ENCODE measurements at regions not wholly inside any gene's neighbourhood (a gene's known extent, or its start where the extent isn't known, plus 50 kb on each side); places are given as distances from the start of the nearest gene placed in this dataset.

GRCh38 chr19:31952693-31953092 lies 392.7 kb upstream of the ZNF507 start:
- no peak for TF ChIP-seq CTCF (IDR thresholded peaks at IDR 0.05)
- no peak for TF ChIP-seq POLR2A (IDR thresholded peaks at IDR 0.05; ENCODE audit: low read depth)
- TF ChIP-seq EP300 (IDR thresholded peaks at IDR 0.05) = no peak
- no peak for TF ChIP-seq POLR2AphosphoS5 (IDR thresholded peaks at IDR 0.05)

All from esophagus muscularis mucosa (tissue), 4 donors.